SU-DHL-6 (cell line): ENCODE measurements at regions not wholly inside any gene's neighbourhood (a gene's known extent, or its start where the extent isn't known, plus 50 kb on each side); places are given as distances from the start of the nearest gene placed in this dataset.

Source experiments
- H2AFZ ChIP-seq: fragments of 200-600 bp; sonication (generic); 2 replicates; pipeline ENCODE4 v1.6.1; 2014; ENCODE audit warnings: low read depth, mild to moderate bottlenecking, moderate library complexity, mixed read lengths, antibody characterized with exemption, low read length; ENCODE audit not compliant: severe bottlenecking
- H3F3A ChIP-seq: fragments of 200-600 bp; shearing (Covaris generic); 2 replicates; pipeline ENCODE4 v1.6.0; 2016; ENCODE audit warnings: antibody characterized with exemption, mild to moderate bottlenecking; ENCODE audit not compliant: insufficient read depth
- H3K27ac ChIP-seq: fragments of 200-600 bp; sonication (generic); 2 replicates; pipeline ENCODE4 v1.5.1; 2016; ENCODE audit warnings: low read depth, mild to moderate bottlenecking, low read length, moderate library complexity, mixed read lengths
- H3K27me3 ChIP-seq: fragments of 200-600 bp; sonication (generic), shearing (Covaris generic); 2 replicates; pipeline ENCODE4 v1.6.0; 2014; ENCODE audit warnings: mild to moderate bottlenecking, low read length
- H3K36me3 ChIP-seq: fragments of 200-600 bp; sonication (generic); 2 replicates; pipeline ENCODE4 v1.6.1; 2014; ENCODE audit warnings: mild to moderate bottlenecking, low read length, mixed read lengths
- H3K4me2 ChIP-seq: fragments of 300-600, 200-600 bp; shearing (Covaris generic), sonication (generic); 2 replicates; pipeline ENCODE4 v1.6.0; 2014; ENCODE audit warnings: low read length, low read depth, mild to moderate bottlenecking; ENCODE audit not compliant: poor library complexity, severe bottlenecking
- H3K4me3 ChIP-seq: fragments of 200-600 bp; sonication (generic); 2 replicates; pipeline ENCODE4 v1.5.1; 2014; ENCODE audit warnings: antibody characterized with exemption, low read length, mild to moderate bottlenecking, mixed read lengths; ENCODE audit not compliant: insufficient read depth, poor library complexity, severe bottlenecking
- H3K79me2 ChIP-seq: fragments of 200-600 bp; sonication (generic); 2 replicates; pipeline ENCODE4 v1.6.1; 2014; ENCODE audit warnings: mild to moderate bottlenecking, low read length, moderate library complexity; ENCODE audit not compliant: insufficient read depth
- H3K9ac ChIP-seq: fragments of 200-600 bp; sonication (generic); 2 replicates; pipeline ENCODE4 v1.7.0; 2014; ENCODE audit warnings: mild to moderate bottlenecking, low read length
- H3K9me2 ChIP-seq: fragments of 200-600 bp; sonication (generic); replicated peaks from 2 replicates; pipeline ENCODE4 v1.6.1; 2014; ENCODE audit warnings: low read length; ENCODE audit not compliant: insufficient read depth
- H3K9me3 ChIP-seq: fragments of 200-600 bp; sonication (generic); 2 replicates; pipeline ENCODE4 v1.6.1; 2014; ENCODE audit warnings: low read length, mixed read lengths; ENCODE audit not compliant: insufficient read depth
- H4K20me1 ChIP-seq: fragments of 200-600 bp; sonication (generic); 2 replicates; pipeline ENCODE4 v1.6.1; 2014; ENCODE audit warnings: low read depth, mild to moderate bottlenecking, antibody characterized with exemption, low read length, moderate library complexity, mixed read lengths
- EZH2phosphoT487 ChIP-seq: fragments of 200-600 bp; sonication (generic), shearing (Covaris generic); conservative IDR thresholded peaks from 2 replicates; pipeline ENCODE4 v1.6.1; 2018; ENCODE audit warnings: mild to moderate bottlenecking, antibody characterized with exemption, low read length, moderate library complexity, mixed read lengths
- TF ChIP-seq, protein P1 (sequence below): fragments of 200-600 bp; sonication (generic); IDR thresholded peaks from one replicate; pipeline ENCODE4 v1.5.1; 2017; ENCODE audit warnings: antibody characterized with exemption, mild to moderate bottlenecking, low read length, moderate library complexity; ENCODE audit not compliant: insufficient read depth, poor library complexity, severe bottlenecking

DNA sequence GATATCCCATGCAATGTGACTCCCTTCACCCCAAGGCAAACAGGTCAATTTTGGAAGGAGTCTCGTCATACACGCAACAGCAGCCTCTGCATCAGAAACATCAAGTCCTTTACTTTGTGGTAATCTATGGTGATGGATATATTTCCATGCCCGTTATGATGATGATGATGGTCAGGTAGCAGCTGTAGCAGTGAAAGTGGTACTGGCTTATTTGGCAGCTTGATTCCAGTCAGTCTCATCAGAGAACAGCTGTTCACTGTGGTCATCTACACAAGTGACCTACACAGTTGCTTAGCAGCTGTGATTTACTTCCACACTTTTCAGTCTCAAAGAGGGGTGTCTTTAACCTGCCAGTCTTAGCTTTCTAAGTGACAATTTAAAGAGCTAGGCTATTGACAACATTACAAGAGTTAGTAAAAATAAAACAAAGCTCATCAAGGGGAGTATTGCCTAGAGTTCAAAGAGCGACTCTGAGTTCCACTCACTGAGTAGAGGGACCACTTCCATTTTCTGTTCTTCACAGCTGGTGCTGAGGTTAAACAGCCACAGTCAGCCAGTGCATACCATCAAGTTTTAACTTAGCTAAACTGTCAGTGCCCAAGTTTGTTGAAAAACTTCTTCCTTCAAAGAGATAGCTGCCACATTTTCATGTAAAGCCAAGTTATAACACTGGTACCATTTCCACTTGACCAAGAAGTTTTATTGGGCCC lies 587.4 kb upstream of the KCNMB2 start:
- Histone ChIP-seq H4K20me1 (no peaks in the 10 kb centered on the region), H3K27me3 (no peaks in the 10 kb centered on the region), H3K27ac (no peak overlapping the region), H3K9ac (no peak overlapping the region), H3K4me2 (no peak overlapping the region), H3K4me3 (no peak overlapping the region), H3K9me3 (no peaks in the 10 kb centered on the region), H3F3A (no peaks in the 10 kb centered on the region), H2AFZ (no peak overlapping the region), H3K79me2 (no peaks in the 10 kb centered on the region), H3K36me3 (no peaks in the 10 kb centered on the region), H3K9me2 (no peaks in the 10 kb centered on the region)
- TF ChIP-seq, protein P1, sequence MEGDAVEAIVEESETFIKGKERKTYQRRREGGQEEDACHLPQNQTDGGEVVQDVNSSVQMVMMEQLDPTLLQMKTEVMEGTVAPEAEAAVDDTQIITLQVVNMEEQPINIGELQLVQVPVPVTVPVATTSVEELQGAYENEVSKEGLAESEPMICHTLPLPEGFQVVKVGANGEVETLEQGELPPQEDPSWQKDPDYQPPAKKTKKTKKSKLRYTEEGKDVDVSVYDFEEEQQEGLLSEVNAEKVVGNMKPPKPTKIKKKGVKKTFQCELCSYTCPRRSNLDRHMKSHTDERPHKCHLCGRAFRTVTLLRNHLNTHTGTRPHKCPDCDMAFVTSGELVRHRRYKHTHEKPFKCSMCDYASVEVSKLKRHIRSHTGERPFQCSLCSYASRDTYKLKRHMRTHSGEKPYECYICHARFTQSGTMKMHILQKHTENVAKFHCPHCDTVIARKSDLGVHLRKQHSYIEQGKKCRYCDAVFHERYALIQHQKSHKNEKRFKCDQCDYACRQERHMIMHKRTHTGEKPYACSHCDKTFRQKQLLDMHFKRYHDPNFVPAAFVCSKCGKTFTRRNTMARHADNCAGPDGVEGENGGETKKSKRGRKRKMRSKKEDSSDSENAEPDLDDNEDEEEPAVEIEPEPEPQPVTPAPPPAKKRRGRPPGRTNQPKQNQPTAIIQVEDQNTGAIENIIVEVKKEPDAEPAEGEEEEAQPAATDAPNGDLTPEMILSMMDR, result no peak
- TF ChIP-seq EZH2phosphoT487, result no peak

DNA sequence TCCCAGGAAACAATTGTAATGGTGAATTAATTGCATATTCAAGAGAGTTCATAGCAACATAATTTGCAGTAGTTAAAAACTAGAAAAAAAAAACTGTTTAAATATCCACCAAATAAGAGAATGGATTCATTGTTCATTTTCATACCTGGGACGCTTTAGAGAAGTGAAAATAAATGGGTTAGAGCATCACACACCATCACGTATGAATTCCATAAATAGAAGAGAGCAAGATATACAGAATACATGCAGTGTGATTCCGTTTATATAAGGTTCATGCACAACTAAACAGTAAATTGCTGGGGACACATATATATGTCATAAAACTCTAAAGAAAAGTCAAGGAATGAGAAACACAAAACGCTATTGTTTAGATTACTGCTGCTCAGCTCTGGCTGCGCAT lies 577.0 kb upstream of the KCNMB2 start:
- H3K79me2 ChIP-seq, result no peaks in the 10 kb centered on the region
- no peak overlapping the region for H3K9ac ChIP-seq
- no peak overlapping the region for H2AFZ ChIP-seq
- H3F3A ChIP-seq, result no peaks in the 10 kb centered on the region
- no peak overlapping the region for H3K4me2 ChIP-seq
- no peak overlapping the region for H3K27ac ChIP-seq
- no peak for TF ChIP-seq EZH2phosphoT487
- TF ChIP-seq, protein P1, result no peak
- H3K9me2 ChIP-seq, result no peaks in the 10 kb centered on the region
- H3K9me3 ChIP-seq, result no peaks in the 10 kb centered on the region
- H3K4me3 ChIP-seq, result no peak overlapping the region
- H4K20me1 ChIP-seq, result no peaks in the 10 kb centered on the region
- no peaks in the 10 kb centered on the region for H3K27me3 ChIP-seq
- no peaks in the 10 kb centered on the region for H3K36me3 ChIP-seq

DNA sequence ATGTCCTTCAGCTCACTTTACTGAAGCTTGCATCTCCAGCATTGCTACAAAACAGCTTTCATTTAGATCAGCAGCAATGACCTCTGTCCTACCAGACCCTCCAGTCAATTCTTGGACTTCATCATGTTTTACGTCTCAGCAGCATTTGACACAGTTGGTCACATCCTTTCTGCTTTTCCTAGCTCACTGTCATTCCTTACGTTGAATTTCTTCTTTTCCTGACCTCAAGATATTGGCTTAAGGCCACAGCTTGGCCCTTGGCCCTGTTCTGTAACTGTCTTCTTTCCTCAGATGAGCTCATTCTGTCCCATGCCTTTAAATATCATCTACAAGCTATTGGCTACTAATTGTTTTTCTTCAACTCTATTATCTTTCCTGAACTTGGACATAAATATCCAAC lies 576.2 kb upstream of the KCNMB2 start:
- H3K9me2 ChIP-seq, result no peaks in the 10 kb centered on the region
- no peak overlapping the region for H3K4me3 ChIP-seq
- H3K79me2 ChIP-seq, result no peaks in the 10 kb centered on the region
- no peaks in the 10 kb centered on the region for H3K9me3 ChIP-seq
- H3F3A ChIP-seq, result no peaks in the 10 kb centered on the region
- H3K4me2 ChIP-seq, result no peak overlapping the region
- no peak for TF ChIP-seq EZH2phosphoT487
- TF ChIP-seq, protein P1, result no peak
- H2AFZ ChIP-seq, result no peak overlapping the region
- no peak overlapping the region for H3K27ac ChIP-seq
- H4K20me1 ChIP-seq, result no peaks in the 10 kb centered on the region
- H3K9ac ChIP-seq, result no peak overlapping the region
- H3K27me3 ChIP-seq, result no peaks in the 10 kb centered on the region
- H3K36me3 ChIP-seq, result no peaks in the 10 kb centered on the region
